PC-9 (cell line): ENCODE measurements at regions not wholly inside any gene's neighbourhood (a gene's known extent, or its start where the extent isn't known, plus 50 kb on each side); places are given as distances from the start of the nearest gene placed in this dataset.
"Not testable (repeated sequence)": the region's sequence is repeated elsewhere in the genome, so short reads cannot be mapped to it uniquely, and the experiment has no call there.

Source experiments
- BruUV-seq: library from RNA; stranded (reverse); fragments of 400-500 nt; replicated peaks from 2 replicates; lab custom pipeline; 2021; lab: Mats Ljungman, UMichigan
- CTCF ChIA-PET: fragments of 300-600 bp; sonication (Branson Sonifier 250); formaldehyde crosslinking; loops from one replicate; lab custom pipeline; 2022; ENCODE audit warnings: antibody characterized with exemption; lab: Charles Lee
- POLR2A ChIA-PET: fragments of 300-600 bp; sonication (Branson Sonifier 250); formaldehyde crosslinking; loops from one replicate; lab custom pipeline; 2022; ENCODE audit warnings: antibody characterized with exemption; ENCODE audit not compliant: unreplicated experiment; lab: Charles Lee
- DNase-seq, 2 experiments: peaks; one replicate each; pipeline versions ENCODE4 v3.0.0 to v3.0.0-alpha.2; 2015 to 2022; ENCODE audit warnings: mixed read lengths in 1 of 2
- H2AFZ ChIP-seq: fragments of 200-600 bp; sonication (generic); 2 replicates; pipeline ENCODE4 v1.8.1; 2017; ENCODE audit warnings: antibody characterized with exemption
- H3F3A ChIP-seq: fragments of 200-600 bp; sonication (generic); 2 replicates; pipeline ENCODE4 v1.8.1; 2017; ENCODE audit warnings: antibody characterized with exemption, mild to moderate bottlenecking, low read depth; ENCODE audit not compliant: insufficient read depth
- H3K27ac ChIP-seq: fragments of 200-600 bp; sonication (generic); 2 replicates; pipeline ENCODE4 v1.6.1; 2016; ENCODE audit warnings: mixed run types
- H3K27me3 ChIP-seq: fragments of 200-600 bp; sonication (generic); 2 replicates; pipeline ENCODE4 v1.6.1; 2016; ENCODE audit warnings: low read depth, mixed run types; ENCODE audit not compliant: insufficient read depth
- H3K36me3 ChIP-seq: fragments of 200-600 bp; sonication (generic); 2 replicates; pipeline ENCODE4 v1.6.1; 2016; ENCODE audit warnings: low read depth, mixed run types
- H3K4me1 ChIP-seq: fragments of 200-600 bp; sonication (generic); replicated peaks from 2 replicates; pipeline ENCODE4 v1.6.1; 2016; ENCODE audit warnings: mixed run types; ENCODE audit not compliant: insufficient read depth
- H3K4me2 ChIP-seq: fragments of 200-600 bp; sonication (generic); 2 replicates; pipeline ENCODE4 v1.6.1; 2017; ENCODE audit warnings: mixed run types
- H3K4me3 ChIP-seq: fragments of 200-600 bp; sonication (generic); 2 replicates; pipeline ENCODE4 v1.6.1; 2016; ENCODE audit warnings: mixed run types
- H3K79me2 ChIP-seq: fragments of 200-600 bp; sonication (generic); 2 replicates; pipeline ENCODE4 v1.6.1; 2017; ENCODE audit warnings: low read depth, mixed run types
- H3K9me2 ChIP-seq: fragments of 200-600 bp; sonication (generic); 2 replicates; pipeline ENCODE4 v1.8.1; 2017; ENCODE audit warnings: mild to moderate bottlenecking; ENCODE audit not compliant: insufficient read depth
- H3K9me3 ChIP-seq: fragments of 200-600 bp; sonication (generic); 2 replicates; pipeline ENCODE4 v1.8.1; 2016; ENCODE audit warnings: low read depth; ENCODE audit not compliant: insufficient read depth
- H4K20me1 ChIP-seq: fragments of 200-600 bp; sonication (generic); 2 replicates; pipeline ENCODE4 v1.8.1; 2017; ENCODE audit not compliant: insufficient read depth
- CTCF ChIP-seq: fragments of 200-600 bp; sonication (generic); conservative IDR thresholded peaks from 2 replicates; pipeline ENCODE4 v1.6.1; 2017; ENCODE audit warnings: mixed run types, antibody characterized with exemption, mild to moderate bottlenecking, moderate library complexity
- EZH2 ChIP-seq: fragments of 200-600 bp; sonication (generic); IDR thresholded peaks from 2 replicates; pipeline ENCODE4 v1.8.0; 2017; ENCODE audit warnings: antibody characterized with exemption, low read depth
- intact Hi-C: fragments of 100-400 bp; cut with micrococcal nuclease; formaldehyde crosslinking; loops from one replicate; pipeline ENCODE4 v1.10.0; 2022; ENCODE audit not compliant: unreplicated experiment

- no peaks in the 10 kb centered on the region for H3K9me3 ChIP-seq
- ChIA-PET CTCF (no interaction called here), POLR2A (no interaction called here)
- H3K9me2 ChIP-seq, result no peaks in the 10 kb centered on the region
- H3K4me1 ChIP-seq, result no peaks in the 10 kb centered on the region
- no peak overlapping the region for H2AFZ ChIP-seq
- H3K27me3 ChIP-seq, result peaks cover 65% of the 10 kb centered on the region
- no peaks in the 10 kb centered on the region for H3K79me2 ChIP-seq
- no peak overlapping the region for H3K27ac ChIP-seq
- intact Hi-C loops, result no loop called here
- no peak overlapping the region for H3K4me2 ChIP-seq
- no peak overlapping the region for H3K4me3 ChIP-seq
- H4K20me1 ChIP-seq, result no peaks in the 10 kb centered on the region
- H3F3A ChIP-seq, result no peaks in the 10 kb centered on the region
- H3K36me3 ChIP-seq, result no peaks in the 10 kb centered on the region
- DNase-seq, result no peak
- TF ChIP-seq CTCF (no peak), EZH2 (no peak)
- no TSS peak for BruUV-seq
These were observed 147.9 kb upstream of the ATP2B2 start for GRCh38 chr3:10653241-10653640.

GRCh38 chr3:10653866-10654611, 148.7 kb upstream of the ATP2B2 start:
- no peak overlapping the region for H3K27ac ChIP-seq
- no peaks in the 10 kb centered on the region for H3K79me2 ChIP-seq
- ChIA-PET CTCF (no interaction called here), POLR2A (no interaction called here)
- H3K27me3 ChIP-seq, result peaks cover 61% of the 10 kb centered on the region
- no peak for DNase-seq
- H3K4me3 ChIP-seq, result no peak overlapping the region
- H3F3A ChIP-seq, result no peaks in the 10 kb centered on the region
- no TSS peak for BruUV-seq
- no peaks in the 10 kb centered on the region for H3K4me1 ChIP-seq
- H3K9me3 ChIP-seq, result no peaks in the 10 kb centered on the region
- no peaks in the 10 kb centered on the region for H3K36me3 ChIP-seq
- TF ChIP-seq CTCF (no peak), EZH2 (no peak)
- intact Hi-C loops, result no loop called here
- no peaks in the 10 kb centered on the region for H3K9me2 ChIP-seq
- no peak overlapping the region for H3K4me2 ChIP-seq
- no peak overlapping the region for H2AFZ ChIP-seq
- H4K20me1 ChIP-seq, result no peaks in the 10 kb centered on the region

- intact Hi-C loops, result no loop called here
- POLR2A ChIA-PET, result no interaction called here
These were observed 149.7 kb upstream of the ATP2B2 start for GRCh38 chr3:10655105-10655504.

GRCh38 chr3:10657339-10657738, 152.0 kb upstream of the ATP2B2 start:
- CTCF ChIA-PET, result not testable (repeated sequence)

More at GRCh38 chr3:10655105-10655504, 149.7 kb upstream of the ATP2B2 start:
- no peak overlapping the region for H3K27ac ChIP-seq
- TF ChIP-seq EZH2 (no peak), CTCF (no peak)
- no TSS peak for BruUV-seq
- no peak overlapping the region for H2AFZ ChIP-seq
- CTCF ChIA-PET, result no interaction called here
- H3K27me3 ChIP-seq, result peaks cover 59% of the 10 kb centered on the region
- no peaks in the 10 kb centered on the region for H3K36me3 ChIP-seq
- H3F3A ChIP-seq, result no peaks in the 10 kb centered on the region
- DNase-seq, result no peak
- no peaks in the 10 kb centered on the region for H3K9me2 ChIP-seq
- no peak overlapping the region for H3K4me2 ChIP-seq
- H4K20me1 ChIP-seq, result no peaks in the 10 kb centered on the region
- H3K4me1 ChIP-seq, result no peaks in the 10 kb centered on the region
- H3K4me3 ChIP-seq, result no peak overlapping the region
- H3K79me2 ChIP-seq, result no peaks in the 10 kb centered on the region
- no peaks in the 10 kb centered on the region for H3K9me3 ChIP-seq

More at GRCh38 chr3:10657339-10657738, 152.0 kb upstream of the ATP2B2 start:
- H2AFZ ChIP-seq, H3K4me2 ChIP-seq, POLR2A ChIA-PET, H3K36me3 ChIP-seq, H4K20me1 ChIP-seq, intact Hi-C loops, H3K79me2 ChIP-seq, H3F3A ChIP-seq, H3K27ac ChIP-seq, H3K4me1 ChIP-seq, BruUV-seq, H3K4me3 ChIP-seq, H3K9me2 ChIP-seq, H3K9me3 ChIP-seq, DNase-seq: not testable (repeated sequence)
- peaks cover 65% of the 10 kb centered on the region for H3K27me3 ChIP-seq
